HepG2 (cell line): ENCODE measurements at regions not wholly inside any gene's neighbourhood (a gene's known extent, or its start where the extent isn't known, plus 50 kb on each side); places are given as distances from the start of the nearest gene placed in this dataset.

Source experiments
- HMG20A ChIP-seq: IDR thresholded peaks from 2 replicates; pipeline ENCODE4 v1.6.1; 2016; ENCODE audit warnings: borderline replicate concordance
- HMGXB3 ChIP-seq: sonication (generic); formaldehyde crosslinking; IDR thresholded peaks from 2 replicates; pipeline ENCODE4 v1.4.0; 2020; ENCODE audit warnings: missing genetic modification reagents, borderline replicate concordance
- SMARCC2 ChIP-seq: fragments of 450-650 bp; IDR thresholded peaks from 2 replicates; pipeline ENCODE4 v1.6.1; 2017; ENCODE audit warnings: antibody characterized with exemption, mild to moderate bottlenecking
- ZNF788 ChIP-seq: sonication (generic); formaldehyde crosslinking; IDR thresholded peaks from 2 replicates; pipeline ENCODE4 v1.5.0; 2020; ENCODE audit warnings: mild to moderate bottlenecking, missing genetic modification reagents, borderline replicate concordance
- TF ChIP-seq, protein P1 (sequence below): sonication (generic); formaldehyde crosslinking; IDR thresholded peaks from 2 replicates; pipeline ENCODE4 v1.4.0; 2020; ENCODE audit warnings: mild to moderate bottlenecking, missing genetic modification reagents

DNA sequence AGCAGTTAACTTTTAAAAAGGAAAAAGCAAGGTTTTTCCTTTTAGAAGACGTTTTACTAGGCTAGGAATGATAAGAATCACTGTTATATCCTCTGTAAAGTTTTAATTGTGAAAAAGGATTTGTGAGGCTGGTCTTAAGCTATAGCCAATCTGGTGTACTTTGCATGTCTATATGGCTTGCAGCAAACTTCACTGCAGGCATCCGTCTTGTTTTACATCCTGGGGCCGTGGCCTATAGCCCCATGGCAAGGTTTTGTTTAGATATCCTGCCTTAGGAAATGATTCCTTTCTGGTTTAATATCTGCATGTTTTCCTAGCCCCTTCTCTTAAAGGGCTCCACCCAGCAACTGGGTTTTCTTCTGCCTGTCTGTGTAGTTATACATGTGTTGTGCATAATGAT is 272.8 kb downstream of the ICE1 start (continued):
- TF ChIP-seq HMGXB3 (no peak), SMARCC2 (no peak), ZNF788 (CRISPR knock-in tag) (no peak), HMG20A (CRISPR knock-in tag) (no peak)
- TF ChIP-seq, protein P1, sequence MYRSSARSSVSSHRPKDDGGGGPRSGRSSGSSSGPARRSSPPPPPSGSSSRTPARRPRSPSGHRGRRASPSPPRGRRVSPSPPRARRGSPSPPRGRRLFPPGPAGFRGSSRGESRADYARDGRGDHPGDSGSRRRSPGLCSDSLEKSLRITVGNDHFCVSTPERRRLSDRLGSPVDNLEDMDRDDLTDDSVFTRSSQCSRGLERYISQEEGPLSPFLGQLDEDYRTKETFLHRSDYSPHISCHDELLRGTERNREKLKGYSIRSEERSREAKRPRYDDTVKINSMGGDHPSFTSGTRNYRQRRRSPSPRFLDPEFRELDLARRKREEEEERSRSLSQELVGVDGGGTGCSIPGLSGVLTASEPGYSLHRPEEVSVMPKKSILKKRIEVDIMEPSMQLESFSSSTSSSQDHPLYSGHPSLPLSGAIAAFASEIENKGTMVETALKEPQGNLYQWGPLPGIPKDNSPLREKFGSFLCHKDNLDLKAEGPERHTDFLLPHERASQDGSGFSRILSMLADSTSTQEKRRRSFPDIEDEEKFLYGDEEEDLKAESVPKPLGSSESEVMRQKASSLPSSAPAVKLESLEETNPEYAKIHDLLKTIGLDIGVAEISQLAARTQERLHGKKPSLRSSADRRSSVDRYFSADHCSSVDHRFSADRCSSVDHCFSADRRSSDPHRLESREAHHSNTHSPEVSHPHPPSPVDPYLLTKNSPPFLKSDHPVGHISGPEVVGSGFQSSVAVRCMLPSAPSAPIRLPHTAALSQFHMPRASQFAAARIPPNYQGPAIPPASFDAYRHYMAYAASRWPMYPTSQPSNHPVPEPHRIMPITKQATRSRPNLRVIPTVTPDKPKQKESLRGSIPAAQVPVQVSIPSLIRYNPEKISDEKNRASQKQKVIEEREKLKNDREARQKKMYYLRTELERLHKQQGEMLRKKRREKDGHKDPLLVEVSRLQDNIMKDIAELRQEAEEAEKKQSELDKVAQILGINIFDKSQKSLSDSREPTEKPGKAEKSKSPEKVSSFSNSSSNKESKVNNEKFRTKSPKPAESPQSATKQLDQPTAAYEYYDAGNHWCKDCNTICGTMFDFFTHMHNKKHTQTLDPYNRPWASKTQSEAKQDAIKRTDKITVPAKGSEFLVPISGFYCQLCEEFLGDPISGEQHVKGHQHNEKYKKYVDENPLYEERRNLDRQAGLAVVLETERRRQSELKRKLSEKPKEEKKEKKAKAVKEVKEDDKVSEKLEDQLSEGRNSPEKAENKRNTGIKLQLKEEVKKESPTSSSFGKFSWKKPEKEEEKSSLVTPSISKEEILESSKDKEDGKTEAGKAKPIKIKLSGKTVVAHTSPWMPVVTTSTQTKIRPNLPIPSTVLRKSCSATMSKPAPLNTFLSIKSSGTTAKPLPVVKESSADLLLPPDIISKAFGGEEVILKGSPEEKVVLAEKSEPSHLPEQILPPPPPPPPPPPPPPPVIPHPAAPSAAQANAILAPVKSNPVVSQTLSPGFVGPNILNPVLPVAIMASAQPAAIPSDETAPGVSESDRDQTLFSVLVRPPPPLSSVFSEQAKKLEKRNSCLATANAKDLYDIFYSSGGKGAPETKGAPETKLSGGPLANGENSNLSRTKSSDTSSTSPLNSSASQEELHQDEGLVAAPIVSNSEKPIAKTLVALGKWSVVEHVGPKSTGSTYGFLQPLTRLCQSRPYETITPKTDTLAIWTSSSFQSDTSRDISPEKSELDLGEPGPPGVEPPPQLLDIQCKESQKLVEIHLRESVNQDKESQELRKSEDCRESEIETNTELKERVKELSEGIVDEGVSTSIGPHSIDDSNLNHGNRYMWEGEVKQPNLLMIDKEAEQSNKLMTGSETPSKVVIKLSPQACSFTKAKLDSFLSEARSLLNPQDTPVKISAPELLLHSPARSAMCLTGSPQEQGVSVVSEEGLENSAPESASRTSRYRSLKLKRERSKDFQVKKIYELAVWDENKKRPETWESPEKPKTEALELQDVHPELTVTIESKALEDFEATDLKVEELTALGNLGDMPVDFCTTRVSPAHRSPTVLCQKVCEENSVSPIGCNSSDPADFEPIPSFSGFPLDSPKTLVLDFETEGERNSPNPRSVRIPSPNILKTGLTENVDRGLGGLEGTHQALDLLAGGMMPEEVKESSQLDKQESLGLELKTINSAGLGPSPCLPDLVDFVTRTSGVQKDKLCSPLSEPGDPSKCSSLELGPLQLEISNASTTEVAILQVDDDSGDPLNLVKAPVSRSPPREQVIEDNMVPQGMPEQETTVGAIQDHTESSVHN (CRISPR knock-in tag) = no peak
- TF ChIP-seq, all 625 proteins: peak for 0
